ENCODE measurements at regions not wholly inside any gene's neighbourhood (a gene's known extent, or its start where the extent isn't known, plus 50 kb on each side); places are given as distances from the start of the nearest gene placed in this dataset.
"Not testable (repeated sequence)": the region's sequence is repeated elsewhere in the genome, so short reads cannot be mapped to it uniquely, and the experiment has no call there.

- not testable (repeated sequence) for H3K4me1 ChIP-seq (ENCODE audit: insufficient read depth, low read length); H3K27me3 ChIP-seq (ENCODE audit: insufficient read depth, low read length); H3K9me3 ChIP-seq (ENCODE audit: insufficient read depth, low read depth, low read length); H3K27ac ChIP-seq (ENCODE audit: low read length); H3K9ac ChIP-seq (ENCODE audit: low read depth, low read length); H3K4me3 ChIP-seq (ENCODE audit: low read length)
- peaks cover 18% of the 10 kb centered on the region; the same call in 1 of the 2 replicates for H3K36me3 ChIP-seq (ENCODE audit: insufficient read depth, low read depth, low read length)
Measured at GRCh38 chr17:445839-446238, 93.2 kb upstream of the RPH3AL start, which contains the start of gene RFLNB. RFLNB (minus strand) TSS chr17:445939.

- Histone ChIP-seq H3K4me3 (ENCODE audit: low read length) (no peak overlapping the region), H3K27ac (ENCODE audit: low read length) (no peak overlapping the region), H3K36me3 (ENCODE audit: insufficient read depth, low read depth, low read length) (peaks cover 18% of the 10 kb centered on the region; the same call in 1 of the 2 replicates), H3K9ac (ENCODE audit: low read depth, low read length) (no peak overlapping the region), H3K27me3 (ENCODE audit: insufficient read depth, low read length) (no peaks in the 10 kb centered on the region), H3K4me1 (ENCODE audit: insufficient read depth, low read length) (no peaks in the 10 kb centered on the region), H3K9me3 (ENCODE audit: insufficient read depth, low read depth, low read length) (no peaks in the 10 kb centered on the region)
Measured at GRCh38 chr17:444879-445454, 92.4 kb upstream of the RPH3AL start.

GRCh38 chr17:443109-443508, 90.5 kb upstream of the RPH3AL start:
- Histone ChIP-seq H3K4me1 (ENCODE audit: insufficient read depth, low read length) (no peaks in the 10 kb centered on the region), H3K4me3 (ENCODE audit: low read length) (no peak overlapping the region), H3K9ac (ENCODE audit: low read depth, low read length) (no peak overlapping the region), H3K27ac (ENCODE audit: low read length) (no peak overlapping the region), H3K9me3 (ENCODE audit: insufficient read depth, low read depth, low read length) (no peaks in the 10 kb centered on the region), H3K27me3 (ENCODE audit: insufficient read depth, low read length) (no peaks in the 10 kb centered on the region), H3K36me3 (ENCODE audit: insufficient read depth, low read depth, low read length) (peaks cover 18% of the 10 kb centered on the region; the same call in 1 of the 2 replicates)

DNA sequence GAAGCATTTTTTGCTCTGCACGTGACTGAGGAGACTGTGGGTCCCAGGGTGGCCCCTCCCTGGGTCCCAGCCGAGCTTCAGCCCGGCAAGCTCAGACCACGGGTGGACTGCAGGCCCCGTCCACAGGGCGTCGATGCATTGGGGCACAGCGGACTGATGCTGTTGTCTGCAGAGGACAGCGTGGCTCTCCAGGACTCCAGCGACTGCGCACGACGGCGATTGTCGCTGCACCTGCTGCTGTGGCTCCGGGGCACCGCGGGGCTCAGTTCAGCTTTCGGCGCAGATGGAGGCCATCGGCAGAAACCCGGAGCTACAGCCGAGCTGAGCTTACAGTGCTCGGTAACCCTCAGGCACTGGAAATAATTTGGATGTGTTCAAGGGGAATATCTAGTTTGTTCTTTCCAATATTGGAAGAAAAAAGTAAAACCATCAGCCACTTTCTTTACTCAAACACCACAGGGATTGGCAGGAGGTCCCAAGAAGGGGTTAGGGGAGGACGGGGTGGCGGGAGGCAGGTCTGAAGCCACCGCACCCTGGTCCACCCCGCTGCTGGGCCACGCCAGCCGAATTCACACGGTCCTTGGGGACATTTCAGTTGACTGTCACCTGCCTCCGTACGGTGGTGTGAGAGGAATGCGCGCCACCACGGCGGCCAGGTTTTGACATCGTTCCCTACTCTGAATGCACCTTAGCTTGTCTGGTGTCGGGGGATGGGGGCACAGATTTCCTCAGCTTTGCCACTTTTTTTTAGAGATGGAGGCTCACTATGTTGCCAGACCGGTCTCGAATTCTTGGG, 88.7 kb upstream of the RPH3AL start:
- Histone ChIP-seq H3K9me3 (ENCODE audit: insufficient read depth, low read depth, low read length) (peaks cover 8% of the 10 kb centered on the region), H3K4me1 (ENCODE audit: insufficient read depth, low read length) (no peaks in the 10 kb centered on the region), H3K27me3 (ENCODE audit: insufficient read depth, low read length) (no peaks in the 10 kb centered on the region), H3K4me3 (ENCODE audit: low read length) (no peak overlapping the region), H3K9ac (ENCODE audit: low read depth, low read length) (no peak overlapping the region), H3K36me3 (ENCODE audit: insufficient read depth, low read depth, low read length) (peaks cover 18% of the 10 kb centered on the region; the same call in 1 of the 2 replicates), H3K27ac (ENCODE audit: low read length) (no peak overlapping the region)

- no peak overlapping the region for H3K27ac ChIP-seq (ENCODE audit: low read length)
- H3K36me3 ChIP-seq (ENCODE audit: insufficient read depth, low read depth, low read length) = peaks cover 6% of the 10 kb centered on the region; the same call in 1 of the 2 replicates
- H3K4me1 ChIP-seq (ENCODE audit: insufficient read depth, low read length) = no peaks in the 10 kb centered on the region
- no peaks in the 10 kb centered on the region for H3K27me3 ChIP-seq (ENCODE audit: insufficient read depth, low read length)
- H3K9ac ChIP-seq (ENCODE audit: low read depth, low read length) = no peak overlapping the region
- H3K4me3 ChIP-seq (ENCODE audit: low read length) = no peak overlapping the region
- H3K9me3 ChIP-seq (ENCODE audit: insufficient read depth, low read depth, low read length) = peaks cover 14% of the 10 kb centered on the region
Measured at GRCh38 chr17:438191-438590, 85.6 kb upstream of the RPH3AL start.

DNA sequence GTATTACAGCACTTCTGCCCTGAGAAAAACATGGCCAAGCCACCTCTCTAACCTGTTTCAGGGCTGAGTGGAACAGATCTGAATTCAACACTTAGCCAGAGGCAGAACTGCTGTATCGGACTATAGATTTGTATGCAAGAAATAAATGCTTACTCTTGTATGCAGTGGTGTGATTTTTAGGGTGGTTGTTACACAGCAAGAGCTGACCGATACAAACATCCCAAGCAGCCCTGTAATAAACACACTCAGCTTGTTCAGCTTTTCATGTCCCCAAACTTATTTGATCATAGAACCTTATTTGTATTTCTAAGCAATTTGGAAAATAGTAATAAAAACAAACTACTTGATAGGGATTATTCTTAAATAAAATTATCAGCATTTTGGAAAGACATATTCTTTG, 84.9 kb upstream of the RPH3AL start:
- peaks cover 14% of the 10 kb centered on the region for H3K9me3 ChIP-seq (ENCODE audit: insufficient read depth, low read depth, low read length)
- no peaks in the 10 kb centered on the region for H3K27me3 ChIP-seq (ENCODE audit: insufficient read depth, low read length)
- H3K36me3 ChIP-seq (ENCODE audit: insufficient read depth, low read depth, low read length) = peaks cover 5% of the 10 kb centered on the region; the same call in 1 of the 2 replicates
- H3K4me3 ChIP-seq (ENCODE audit: low read length) = no peak overlapping the region
- H3K27ac ChIP-seq (ENCODE audit: low read length) = no peak overlapping the region
- H3K4me1 ChIP-seq (ENCODE audit: insufficient read depth, low read length) = no peaks in the 10 kb centered on the region
- H3K9ac ChIP-seq (ENCODE audit: low read depth, low read length) = no peak overlapping the region

GRCh38 chr17:436571-436970, 84.0 kb upstream of the RPH3AL start:
- no peak overlapping the region for H3K4me3 ChIP-seq (ENCODE audit: low read length)
- no peaks in the 10 kb centered on the region for H3K27me3 ChIP-seq (ENCODE audit: insufficient read depth, low read length)
- H3K36me3 ChIP-seq (ENCODE audit: insufficient read depth, low read depth, low read length) = peaks cover 1% of the 10 kb centered on the region; the same call in 1 of the 2 replicates

GRCh38 chr17:432471-432870, 79.9 kb upstream of the RPH3AL start:
- not testable (repeated sequence) for H3K27me3 ChIP-seq (ENCODE audit: insufficient read depth, low read length); H3K9ac ChIP-seq (ENCODE audit: low read depth, low read length); H3K4me3 ChIP-seq (ENCODE audit: low read length); H3K27ac ChIP-seq (ENCODE audit: low read length); H3K36me3 ChIP-seq (ENCODE audit: insufficient read depth, low read depth, low read length); H3K4me1 ChIP-seq (ENCODE audit: insufficient read depth, low read length)
- peaks cover 11% of the 10 kb centered on the region for H3K9me3 ChIP-seq (ENCODE audit: insufficient read depth, low read depth, low read length)

More at GRCh38 chr17:436571-436970, 84.0 kb upstream of the RPH3AL start:
- H3K27ac ChIP-seq (ENCODE audit: low read length) = no peak overlapping the region
- H3K9ac ChIP-seq (ENCODE audit: low read depth, low read length) = no peak overlapping the region
- H3K9me3 ChIP-seq (ENCODE audit: insufficient read depth, low read depth, low read length) = peaks cover 14% of the 10 kb centered on the region
- no peaks in the 10 kb centered on the region for H3K4me1 ChIP-seq (ENCODE audit: insufficient read depth, low read length)

GRCh38 chr17:431494-431893, 78.9 kb upstream of the RPH3AL start:
- no peaks in the 10 kb centered on the region for H3K27me3 ChIP-seq (ENCODE audit: insufficient read depth, low read length)

GRCh38 chr17:429589-429988, 77.0 kb upstream of the RPH3AL start:
- Histone ChIP-seq H3K4me1 (ENCODE audit: insufficient read depth, low read length) (peaks cover 11% of the 10 kb centered on the region; the same call in 1 of the 2 replicates), H3K9ac (ENCODE audit: low read depth, low read length) (no peak overlapping the region), H3K27me3 (ENCODE audit: insufficient read depth, low read length) (no peaks in the 10 kb centered on the region), H3K36me3 (ENCODE audit: insufficient read depth, low read depth, low read length) (no peaks in the 10 kb centered on the region), H3K9me3 (ENCODE audit: insufficient read depth, low read depth, low read length) (no peaks in the 10 kb centered on the region), H3K27ac (ENCODE audit: low read length) (no peak overlapping the region), H3K4me3 (ENCODE audit: low read length) (no peak overlapping the region)

More at GRCh38 chr17:431494-431893, 78.9 kb upstream of the RPH3AL start:
- Histone ChIP-seq H3K4me3 (ENCODE audit: low read length) (no peak overlapping the region), H3K9me3 (ENCODE audit: insufficient read depth, low read depth, low read length) (peaks cover 5% of the 10 kb centered on the region), H3K4me1 (ENCODE audit: insufficient read depth, low read length) (peaks cover 11% of the 10 kb centered on the region; the same call in 1 of the 2 replicates), H3K36me3 (ENCODE audit: insufficient read depth, low read depth, low read length) (no peaks in the 10 kb centered on the region), H3K9ac (ENCODE audit: low read depth, low read length) (no peak overlapping the region), H3K27ac (ENCODE audit: low read length) (no peak overlapping the region)

- no peaks in the 10 kb centered on the region for H3K9me3 ChIP-seq (ENCODE audit: insufficient read depth, low read depth, low read length)
- H3K4me1 ChIP-seq (ENCODE audit: insufficient read depth, low read length) = peaks cover 11% of the 10 kb centered on the region; the same call in 1 of the 2 replicates
- no peaks in the 10 kb centered on the region for H3K27me3 ChIP-seq (ENCODE audit: insufficient read depth, low read length)
- no peak overlapping the region for H3K4me3 ChIP-seq (ENCODE audit: low read length)
- H3K27ac ChIP-seq (ENCODE audit: low read length) = no peak overlapping the region
- no peak overlapping the region for H3K9ac ChIP-seq (ENCODE audit: low read depth, low read length)
- no peaks in the 10 kb centered on the region for H3K36me3 ChIP-seq (ENCODE audit: insufficient read depth, low read depth, low read length)
Measured at GRCh38 chr17:428414-428813, 75.8 kb upstream of the RPH3AL start.

DNA sequence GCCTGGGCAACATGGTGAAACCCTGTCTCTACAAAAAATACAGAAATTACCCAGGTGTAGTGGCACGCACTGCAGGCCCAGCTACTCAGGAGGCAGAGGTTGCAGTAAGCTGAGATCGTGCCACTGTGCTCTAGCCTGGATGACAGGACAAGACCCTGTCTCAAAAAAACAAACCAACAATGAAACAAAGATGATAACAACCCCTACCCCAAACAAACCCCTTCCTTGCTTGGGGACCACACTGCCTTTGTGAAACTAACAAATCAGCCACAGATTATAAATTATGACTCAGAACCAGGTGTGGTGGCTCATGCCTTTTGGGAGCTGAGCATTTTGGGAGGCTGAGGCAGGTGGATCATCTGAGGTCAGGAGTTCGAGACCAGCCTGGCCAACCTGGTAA, 75.3 kb upstream of the RPH3AL start:
- Histone ChIP-seq H3K9me3 (ENCODE audit: insufficient read depth, low read depth, low read length) (no peaks in the 10 kb centered on the region), H3K4me1 (ENCODE audit: insufficient read depth, low read length) (peaks cover 11% of the 10 kb centered on the region; the same call in 1 of the 2 replicates), H3K27me3 (ENCODE audit: insufficient read depth, low read length) (no peaks in the 10 kb centered on the region), H3K9ac (ENCODE audit: low read depth, low read length) (peak overlapping the region; percentile 48; the same call in 1 of the 2 replicates), H3K27ac (ENCODE audit: low read length) (no peak overlapping the region), H3K4me3 (ENCODE audit: low read length) (peak overlapping the region; percentile 45; the same call in 1 of the 2 replicates), H3K36me3 (ENCODE audit: insufficient read depth, low read depth, low read length) (no peaks in the 10 kb centered on the region)

Measured in iPS-20b (cell line).